ENCODE measurements at regions not wholly inside any gene's neighbourhood (a gene's known extent, or its start where the extent isn't known, plus 50 kb on each side); places are given as distances from the start of the nearest gene placed in this dataset.

DNA sequence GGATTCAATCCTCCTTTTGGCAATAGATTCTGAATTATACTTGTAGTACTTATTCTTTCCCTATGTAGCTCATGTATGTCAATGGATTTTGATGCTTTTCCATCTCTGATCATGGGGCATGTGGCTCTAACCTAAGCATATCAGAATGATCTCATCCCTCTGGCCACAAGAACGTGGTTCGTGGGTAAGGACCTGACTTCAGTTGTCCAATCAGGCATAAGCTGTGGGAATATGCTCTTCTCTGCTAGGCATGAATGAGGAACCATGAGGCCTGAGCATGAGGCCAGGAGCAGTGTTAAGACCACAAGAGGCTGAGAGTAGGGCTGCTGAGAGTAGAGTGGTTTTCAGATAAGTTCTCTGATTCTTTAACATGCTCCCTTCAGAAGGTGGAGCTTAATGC, 292.4 kb upstream of the TSHZ3 start:
- DNase-seq: no peak
- TF ChIP-seq POLR2A (IDR thresholded peaks at IDR 0.05; ENCODE audit: low read length): no peak
- no peak for TF ChIP-seq GATA1 (IDR thresholded peaks at IDR 0.05; ENCODE audit: low read depth, low read length)

DNA sequence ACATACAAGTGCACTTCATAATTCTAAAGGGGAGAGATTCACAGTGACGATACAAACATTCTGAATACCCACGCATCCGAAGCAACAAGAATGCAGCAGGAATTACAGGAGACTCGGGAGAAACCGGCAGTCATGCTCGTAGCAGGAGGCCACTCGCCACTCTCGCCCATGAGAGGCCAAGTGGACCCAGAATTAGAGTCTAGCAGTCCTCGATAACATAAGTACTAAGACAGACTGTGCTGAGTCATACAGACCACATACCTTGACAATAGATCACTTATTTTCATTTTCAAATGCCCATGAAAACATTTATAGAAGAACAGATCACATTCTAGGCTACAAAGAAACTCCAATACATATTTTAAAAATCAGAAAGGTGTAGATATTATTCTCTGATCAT, 299.1 kb upstream of the TSHZ3 start:
- no peak for DNase-seq
- TF ChIP-seq GATA1 (IDR thresholded peaks at IDR 0.05; ENCODE audit: low read depth, low read length) (no peak), POLR2A (IDR thresholded peaks at IDR 0.05; ENCODE audit: low read length) (no peak)

DNA sequence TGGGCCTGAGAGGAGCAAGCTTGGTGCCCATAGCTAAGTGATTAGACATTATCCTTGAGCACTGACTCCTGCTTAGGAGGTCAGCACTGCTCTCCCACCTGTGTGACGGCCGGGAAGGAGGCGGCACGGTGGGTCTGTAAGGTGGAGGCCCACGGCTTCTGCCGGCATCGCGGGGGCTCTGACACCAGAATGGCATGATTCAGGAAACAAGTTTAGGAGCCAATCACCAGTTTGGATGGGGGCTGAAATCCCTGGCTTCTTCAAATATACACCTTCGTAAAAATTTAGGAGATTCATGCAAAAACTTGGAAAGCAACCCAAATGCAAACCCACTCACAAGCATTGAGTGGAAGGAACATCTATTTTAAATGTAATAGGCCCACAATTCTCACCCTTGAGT, 307.3 kb upstream of the TSHZ3 start:
- no peak for DNase-seq
- no peak for TF ChIP-seq POLR2A (IDR thresholded peaks at IDR 0.05; ENCODE audit: low read length)
- TF ChIP-seq GATA1 (IDR thresholded peaks at IDR 0.05; ENCODE audit: low read depth, low read length): no peak

DNA sequence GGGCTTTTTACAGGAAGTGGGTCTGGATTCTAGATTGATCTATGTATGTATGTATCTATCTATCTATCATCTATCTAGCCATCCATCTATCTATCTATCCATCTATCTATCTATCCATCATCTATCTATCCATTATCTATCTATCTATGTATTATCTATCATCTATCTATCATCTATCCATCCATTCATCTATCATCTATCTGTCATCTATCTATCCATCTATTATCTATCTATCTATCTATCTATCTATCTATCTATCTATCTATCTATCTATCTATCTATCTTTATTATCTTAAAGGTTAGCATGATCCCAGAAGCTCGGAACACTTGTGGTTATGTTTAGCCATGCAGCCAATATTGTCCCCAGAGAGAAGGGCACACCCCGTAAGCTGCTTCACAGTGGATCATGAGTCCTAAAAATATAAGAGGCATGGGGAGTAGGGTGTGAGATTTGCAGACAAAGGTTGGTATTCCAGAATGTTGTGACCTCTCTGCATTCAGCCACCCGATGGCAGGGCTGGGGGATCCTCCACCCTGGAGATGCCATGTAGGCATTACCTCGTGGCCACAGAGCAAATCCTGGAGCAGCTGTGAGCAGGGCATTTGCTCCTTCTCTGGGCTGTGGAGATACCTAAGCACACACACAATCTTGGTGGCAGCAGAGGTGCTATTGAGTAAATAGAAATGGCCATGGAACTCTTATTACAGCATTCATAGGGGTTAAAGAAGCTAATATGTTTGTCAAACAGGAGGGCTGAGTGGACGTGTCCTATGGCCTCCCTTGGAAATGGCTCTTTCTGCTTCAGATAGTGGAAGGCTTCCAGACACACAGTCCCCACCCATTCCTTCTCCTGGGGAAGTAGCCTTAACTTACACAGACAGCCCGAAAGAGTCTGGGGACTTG, 310.0 kb upstream of the TSHZ3 start:
- TF ChIP-seq POLR2A (IDR thresholded peaks at IDR 0.05; ENCODE audit: low read length) (no peak), GATA1 (IDR thresholded peaks at IDR 0.05; ENCODE audit: low read depth, low read length) (no peak)
- DNase-seq: no peak

DNA sequence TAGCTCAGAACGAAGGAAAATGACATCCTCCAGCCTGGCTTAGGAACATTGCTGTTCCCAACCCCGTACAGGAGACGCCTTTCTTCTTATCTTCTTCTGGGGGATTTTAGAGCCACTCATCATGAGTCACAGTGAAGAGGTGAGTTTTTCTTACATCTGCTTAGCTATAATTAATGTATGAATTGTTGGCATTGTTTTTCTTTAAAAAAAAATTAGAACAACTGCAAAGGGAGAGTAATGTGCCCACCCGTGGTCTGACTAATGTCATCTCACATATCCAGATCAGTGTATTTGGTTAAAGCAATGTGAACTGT, 310.6 kb upstream of the TSHZ3 start:
- no peak for DNase-seq
- TF ChIP-seq GATA1 (IDR thresholded peaks at IDR 0.05; ENCODE audit: low read depth, low read length): no peak
- TF ChIP-seq POLR2A (IDR thresholded peaks at IDR 0.05; ENCODE audit: low read length): no peak

DNA sequence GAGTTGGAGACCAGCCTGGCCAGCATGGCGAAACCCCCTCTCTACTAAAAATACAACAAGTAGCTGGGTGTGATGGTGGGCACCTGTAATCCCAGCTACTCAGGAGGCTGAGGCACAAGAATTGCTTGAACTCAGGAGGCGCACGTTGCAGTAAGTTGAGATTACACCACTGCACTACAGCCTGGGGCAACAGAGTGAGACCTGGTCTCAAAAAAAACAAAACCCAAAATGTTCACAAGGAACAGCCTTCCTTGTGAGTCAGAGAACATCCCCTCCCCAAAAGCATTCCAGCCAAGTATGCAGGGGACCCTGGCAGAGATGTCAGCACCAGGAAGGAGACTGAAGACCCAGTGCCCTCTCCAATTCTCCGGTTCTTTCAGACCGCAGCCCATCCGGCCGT, 314.9 kb upstream of the TSHZ3 start:
- no peak for DNase-seq
- TF ChIP-seq POLR2A (IDR thresholded peaks at IDR 0.05; ENCODE audit: low read length) (no peak), GATA1 (IDR thresholded peaks at IDR 0.05; ENCODE audit: low read depth, low read length) (no peak)

DNA sequence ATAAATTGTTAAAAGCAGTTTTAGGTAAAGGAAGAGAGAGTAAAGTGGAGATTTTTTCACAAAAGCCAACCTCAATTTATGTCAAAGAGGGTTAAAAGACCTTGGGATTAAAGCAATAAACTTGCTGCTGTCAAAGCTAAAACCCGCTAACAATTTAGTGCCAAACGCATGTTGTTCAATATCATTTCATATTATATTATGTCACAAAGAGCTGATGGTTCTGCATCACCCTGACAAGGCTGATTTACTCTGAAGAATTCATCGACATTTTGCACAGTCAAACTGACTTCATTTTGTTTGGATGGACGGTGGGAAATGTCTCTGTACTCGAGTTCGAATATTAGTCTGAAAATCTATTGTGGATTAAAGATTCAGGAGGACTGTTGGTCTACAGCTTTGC, 315.8 kb upstream of the TSHZ3 start:
- DNase-seq: no peak
- TF ChIP-seq GATA1 (IDR thresholded peaks at IDR 0.05; ENCODE audit: low read depth, low read length) (no peak), POLR2A (IDR thresholded peaks at IDR 0.05; ENCODE audit: low read length) (no peak)

DNA sequence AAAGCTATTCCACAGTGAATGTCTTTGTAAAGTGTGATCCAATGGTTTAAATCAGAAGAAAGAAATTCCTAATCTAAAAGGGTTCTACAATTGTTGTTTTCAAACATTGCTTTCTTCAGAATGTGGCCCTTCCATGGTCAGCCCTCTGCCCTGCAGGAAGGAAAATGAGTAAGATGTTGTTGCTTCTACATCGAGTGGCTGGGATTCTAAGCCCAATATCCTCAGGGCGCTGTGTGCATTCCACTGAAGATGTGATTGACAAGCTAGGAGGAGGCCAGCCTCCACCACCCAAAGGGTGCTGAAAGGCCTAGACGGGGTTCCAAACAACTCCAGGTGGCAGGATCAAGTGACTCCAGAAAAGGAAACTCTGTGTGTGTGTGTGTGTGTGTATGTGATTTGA, 316.9 kb upstream of the TSHZ3 start:
- DNase-seq: no peak

DNA sequence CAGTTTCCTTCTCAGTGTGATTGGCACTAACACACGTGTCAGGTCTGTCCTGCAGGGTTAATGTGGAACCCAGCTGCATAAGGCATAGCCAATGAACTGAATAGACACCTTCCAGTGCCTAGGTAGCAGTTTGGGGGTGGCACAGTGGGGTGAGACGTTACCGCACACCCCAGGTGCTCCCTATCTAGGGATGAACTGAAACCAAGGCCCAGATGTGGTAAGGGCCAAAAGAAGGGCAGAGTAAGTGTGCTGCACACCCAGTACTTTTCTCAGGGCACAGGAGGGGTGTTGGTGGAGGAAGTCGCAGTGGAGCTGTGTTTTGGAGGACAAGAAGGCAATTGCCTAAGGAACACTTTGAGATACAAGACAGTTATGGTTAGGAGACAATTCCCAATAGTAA, 317.9 kb upstream of the TSHZ3 start:
- TF ChIP-seq POLR2A (IDR thresholded peaks at IDR 0.05; ENCODE audit: low read length): no peak
- TF ChIP-seq GATA1 (IDR thresholded peaks at IDR 0.05; ENCODE audit: low read depth, low read length): no peak
- DNase-seq: no peak

More for the DNA sequence above, 316.9 kb upstream of the TSHZ3 start:
- no peak for TF ChIP-seq GATA1 (IDR thresholded peaks at IDR 0.05; ENCODE audit: low read depth, low read length)
- no peak for TF ChIP-seq POLR2A (IDR thresholded peaks at IDR 0.05; ENCODE audit: low read length)

DNA sequence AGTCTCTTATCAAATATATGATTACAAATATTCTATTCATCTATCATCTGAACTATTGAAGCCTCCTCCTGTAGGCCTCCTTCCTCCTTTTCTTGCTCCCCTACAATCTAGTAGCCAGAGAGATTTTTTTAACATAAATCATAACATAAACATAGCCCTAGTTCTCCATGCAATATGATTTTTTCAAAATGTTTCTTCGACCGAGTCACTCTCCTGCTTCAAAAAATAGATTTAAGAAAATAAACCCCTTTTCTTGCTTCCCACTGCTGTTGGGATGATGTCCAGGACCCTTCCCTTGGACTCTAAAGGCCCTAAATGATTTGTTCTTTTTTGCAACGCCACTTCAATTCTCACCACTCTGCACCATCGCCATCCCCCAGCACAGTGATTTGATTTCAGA, 319.7 kb upstream of the TSHZ3 start:
- no peak for TF ChIP-seq GATA1 (IDR thresholded peaks at IDR 0.05; ENCODE audit: low read depth, low read length)
- TF ChIP-seq POLR2A (IDR thresholded peaks at IDR 0.05; ENCODE audit: low read length): no peak
- no peak for DNase-seq

DNA sequence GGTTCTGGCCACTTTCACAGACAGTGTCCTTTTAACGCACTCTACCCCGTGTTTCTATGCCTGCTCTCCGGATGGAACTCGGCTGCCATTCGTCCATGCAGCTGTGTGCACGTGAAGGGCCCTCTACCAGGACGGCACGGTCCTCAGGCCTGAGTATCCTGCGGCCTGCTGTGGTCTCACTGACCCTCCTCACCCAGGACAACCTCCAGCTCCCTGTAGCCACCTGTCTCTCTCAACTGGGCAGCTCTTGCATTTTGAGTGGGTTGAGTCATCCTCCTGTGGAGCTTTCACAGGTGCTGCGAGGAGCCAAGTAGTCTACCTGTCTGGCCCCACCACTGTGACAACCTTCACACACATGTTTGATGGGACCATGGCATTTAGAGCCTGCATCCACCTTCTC, 321.7 kb upstream of the TSHZ3 start:
- TF ChIP-seq GATA1 (IDR thresholded peaks at IDR 0.05; ENCODE audit: low read depth, low read length): no peak
- no peak for TF ChIP-seq POLR2A (IDR thresholded peaks at IDR 0.05; ENCODE audit: low read length)
- DNase-seq: no peak

DNA sequence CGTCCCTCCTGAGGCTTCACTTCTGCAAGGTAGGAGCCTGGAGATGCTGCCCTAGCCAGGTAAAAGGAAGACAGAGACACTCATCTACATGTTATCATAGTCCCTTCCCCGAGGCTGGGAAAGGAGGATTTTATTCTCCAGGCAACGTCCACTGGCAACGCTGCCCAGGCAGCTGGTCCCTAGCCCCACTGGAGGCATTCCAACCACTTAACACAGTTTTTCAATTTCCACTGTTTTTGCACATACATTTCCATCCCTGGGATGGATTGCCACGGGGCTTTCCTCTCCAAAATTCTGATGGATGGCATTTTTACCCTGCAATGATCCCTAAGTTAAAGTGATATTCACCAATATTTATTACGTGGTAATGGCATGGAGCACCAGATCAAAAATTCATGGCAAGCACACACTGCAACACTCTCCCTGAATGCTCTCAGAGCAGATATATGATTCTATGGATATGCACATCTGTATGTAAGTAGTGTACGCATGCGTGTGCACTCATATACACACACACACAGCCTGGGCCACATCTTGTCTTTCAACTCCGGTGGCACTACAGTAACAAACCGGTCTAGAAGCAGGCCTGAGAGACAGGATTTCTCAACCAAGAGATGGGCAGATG, 322.3 kb upstream of the TSHZ3 start:
- TF ChIP-seq GATA1 (IDR thresholded peaks at IDR 0.05; ENCODE audit: low read depth, low read length) (no peak), POLR2A (IDR thresholded peaks at IDR 0.05; ENCODE audit: low read length) (no peak)
- no peak for DNase-seq

DNA sequence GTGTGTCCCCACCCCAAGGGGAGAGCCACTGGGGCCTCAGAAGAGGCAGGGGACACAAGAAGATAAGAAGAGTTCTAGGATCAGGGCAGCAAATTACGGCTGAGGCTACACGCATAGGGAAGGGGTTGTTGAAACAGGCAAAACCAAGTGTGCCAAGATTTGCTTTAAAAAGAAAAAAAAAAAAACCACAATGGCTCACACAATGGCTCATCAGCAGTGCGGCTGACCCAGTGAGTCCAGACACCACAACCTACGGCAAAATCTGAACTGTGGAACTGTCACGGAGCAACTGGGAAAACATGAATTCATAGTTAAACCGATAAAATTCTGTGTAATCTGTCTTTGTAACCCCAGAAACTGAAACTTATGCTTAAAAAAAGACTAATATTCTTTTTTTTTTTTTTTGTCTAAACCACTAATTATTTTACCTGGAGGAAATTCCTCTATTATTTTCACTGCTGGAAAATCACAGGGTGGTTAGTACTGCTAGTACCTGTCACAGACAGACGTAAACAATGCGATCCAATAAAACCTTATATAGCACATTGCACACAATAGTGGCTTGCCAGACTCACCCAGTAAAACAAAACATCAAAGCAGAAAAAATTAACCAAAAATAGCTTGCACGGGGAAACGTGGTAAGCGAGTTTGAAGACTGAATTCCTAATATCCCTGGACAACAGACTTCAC, 325.4 kb upstream of the TSHZ3 start:
- no peak for TF ChIP-seq GATA1 (IDR thresholded peaks at IDR 0.05; ENCODE audit: low read depth, low read length)
- no peak for TF ChIP-seq POLR2A (IDR thresholded peaks at IDR 0.05; ENCODE audit: low read length)
- DNase-seq: no peak

DNA sequence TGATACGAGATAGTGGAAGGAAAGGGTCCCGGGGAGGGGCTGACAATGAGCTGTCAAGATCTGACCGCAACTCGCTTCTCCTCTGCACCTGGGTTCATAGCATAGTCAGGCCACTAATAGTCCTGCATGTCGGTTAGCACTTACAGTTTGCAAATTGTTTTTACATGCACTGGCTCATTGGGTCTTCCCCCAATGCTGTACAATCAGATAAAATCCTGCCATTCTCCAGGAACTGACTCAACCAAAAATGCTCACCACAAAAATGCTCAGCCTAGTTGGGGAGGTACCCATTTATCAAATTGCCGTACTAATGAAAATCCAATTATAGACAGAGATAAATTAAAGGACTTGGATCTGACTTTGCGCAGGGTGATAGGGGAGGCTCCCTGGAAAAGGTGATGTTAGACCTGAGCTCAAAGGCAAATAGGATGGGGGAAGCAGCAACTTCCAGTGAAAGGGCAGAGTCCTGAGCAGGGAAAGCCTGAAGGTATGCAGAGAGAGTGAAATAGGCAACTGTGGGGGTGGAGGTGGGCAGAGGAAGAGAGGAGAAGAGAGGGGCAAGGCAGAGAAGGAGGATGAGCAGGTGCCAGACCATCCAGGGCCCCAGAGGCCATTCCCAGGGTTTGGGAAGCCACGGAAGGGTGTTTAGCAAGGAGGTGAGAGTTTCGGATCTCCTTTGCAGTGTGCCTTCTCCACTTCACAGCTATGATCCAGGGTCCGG, 326.1 kb upstream of the TSHZ3 start:
- no peak for DNase-seq

More for the DNA sequence above, 326.1 kb upstream of the TSHZ3 start:
- TF ChIP-seq GATA1 (IDR thresholded peaks at IDR 0.05; ENCODE audit: low read depth, low read length): no peak
- no peak for TF ChIP-seq POLR2A (IDR thresholded peaks at IDR 0.05; ENCODE audit: low read length)
